OCI-M1 (cell line): ENCODE measurements at regions not wholly inside any gene's neighbourhood (a gene's known extent, or its start where the extent isn't known, plus 50 kb on each side); places are given as distances from the start of the nearest gene placed in this dataset.

Experiments
- DNase-seq: peaks from one replicate; lab custom pipeline; 2025; lab: John Stamatoyannopoulos, UW

DNA sequence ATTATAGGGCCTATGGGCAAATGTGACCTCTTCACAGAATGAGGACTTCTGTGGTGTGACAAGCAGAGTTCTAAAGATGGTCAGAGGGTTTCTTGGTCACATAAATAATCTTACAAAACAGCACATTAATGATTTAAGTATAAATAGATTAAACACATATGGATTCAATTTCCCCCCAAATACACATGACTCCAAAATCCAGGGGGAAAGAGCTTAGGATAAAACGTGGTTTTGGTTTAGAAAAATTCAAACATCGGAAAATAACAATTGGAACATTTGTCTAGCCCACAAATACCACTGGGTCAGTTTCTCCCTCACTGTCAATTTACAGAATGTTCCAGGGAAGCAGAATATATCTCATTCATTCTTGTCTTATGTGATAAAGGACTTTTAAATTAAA is 283.1 kb downstream of the COG6 start:
- no peak for DNase-seq

DNA sequence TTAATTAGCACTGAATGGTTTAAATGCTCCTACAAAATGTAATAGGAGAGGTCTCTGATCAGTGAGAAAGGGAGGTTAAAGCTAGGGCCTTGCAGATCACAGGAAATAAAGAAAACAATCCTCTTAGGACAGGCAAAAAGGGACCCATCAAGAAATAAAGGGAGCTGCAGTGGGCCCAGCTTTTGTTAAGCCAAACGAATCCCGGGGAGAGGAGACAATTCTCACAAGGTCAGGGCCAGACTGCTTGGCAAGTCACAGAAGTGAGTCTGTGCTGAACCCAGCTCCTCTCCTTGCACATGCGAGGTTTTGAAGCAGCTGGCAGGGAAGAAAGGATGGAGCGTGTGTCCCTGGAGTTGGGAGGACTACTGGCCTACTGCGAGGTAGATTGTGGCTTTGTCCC is 285.8 kb downstream of the COG6 start:
- DNase-seq, result no peak

DNA sequence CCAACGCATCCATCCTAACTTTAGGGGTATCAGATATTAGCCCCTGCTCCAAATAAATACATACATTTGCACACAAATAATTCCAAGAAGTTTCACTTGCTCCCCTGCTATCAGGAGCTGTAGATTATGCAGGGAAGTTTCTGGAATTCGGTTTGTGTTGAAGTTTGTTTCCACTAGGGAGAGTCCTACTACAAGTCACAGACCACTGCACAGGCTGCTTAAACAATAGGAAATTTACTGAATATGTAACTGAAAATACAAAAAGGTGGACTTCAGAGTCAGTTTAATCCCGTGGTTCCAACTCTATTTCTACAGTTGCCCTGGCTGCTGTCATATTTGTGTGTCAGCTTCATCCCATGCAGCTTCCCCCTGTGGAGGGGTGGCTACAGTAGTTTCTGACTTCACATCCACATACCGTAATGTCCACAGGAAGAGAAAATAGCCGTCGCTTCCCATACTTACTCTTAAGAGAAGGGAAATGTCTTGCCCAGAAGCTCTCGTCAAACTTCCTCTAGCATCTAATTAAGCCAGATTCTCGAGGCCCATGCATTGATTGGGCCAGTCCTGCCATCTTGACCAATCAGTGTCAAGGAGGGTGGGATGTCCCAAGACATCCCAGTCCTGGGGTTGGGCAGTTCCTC is 286.6 kb downstream of the COG6 start:
- DNase-seq, result no peak

DNA sequence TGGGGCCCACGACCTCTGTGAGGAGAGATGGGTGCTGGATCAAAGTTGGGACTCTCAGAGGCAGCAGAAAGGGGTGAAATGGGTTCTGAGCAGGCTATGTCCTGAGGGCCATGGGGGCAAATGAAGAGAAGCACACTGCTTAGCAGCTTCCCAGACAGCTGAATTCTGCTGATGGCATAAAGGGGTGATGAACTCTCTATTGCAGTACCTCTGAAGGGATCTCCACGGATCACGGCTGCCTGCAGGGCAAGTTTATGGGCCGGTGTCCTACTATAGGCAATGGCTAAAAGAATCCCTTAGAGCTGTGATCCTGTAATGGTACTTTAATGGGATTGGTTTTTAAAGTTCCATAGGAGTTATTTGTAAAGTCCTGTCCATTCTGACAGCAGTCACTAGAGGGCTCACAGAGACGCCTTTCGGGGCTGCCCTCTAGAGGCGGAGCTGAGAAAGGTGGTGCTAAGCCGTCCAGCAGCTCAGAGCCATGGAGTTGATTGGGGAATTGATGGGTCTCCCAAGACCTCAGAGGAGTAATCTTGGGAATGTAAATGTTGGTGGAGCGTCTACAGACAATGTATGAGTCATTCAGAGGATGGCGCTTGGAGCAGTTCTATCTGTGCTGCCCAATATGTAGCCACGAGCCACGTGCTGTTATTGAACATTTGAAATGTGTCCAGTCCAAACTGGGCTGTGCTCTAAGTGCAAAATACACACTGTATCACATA is 287.3 kb downstream of the COG6 start:
- DNase-seq, result peak; percentile 86

DNA sequence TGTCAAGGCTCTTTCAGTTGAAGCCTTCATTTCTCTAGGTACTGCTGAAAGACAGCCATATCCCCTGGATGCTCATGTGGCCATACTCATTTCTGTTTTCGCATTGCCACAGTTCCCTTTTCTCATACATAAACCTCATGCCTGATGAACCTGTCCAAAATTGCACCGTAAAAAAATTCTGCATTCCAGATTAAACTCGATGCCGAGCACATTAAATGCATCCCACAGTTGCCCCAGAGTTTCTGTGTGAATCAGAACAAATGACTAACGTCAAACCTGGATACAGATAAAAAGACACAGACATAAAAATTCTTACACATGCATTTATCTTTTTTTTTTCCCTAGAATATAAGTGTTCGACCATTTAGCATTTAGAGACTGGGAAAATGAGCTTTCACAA is 288.2 kb downstream of the COG6 start:
- no peak for DNase-seq

DNA sequence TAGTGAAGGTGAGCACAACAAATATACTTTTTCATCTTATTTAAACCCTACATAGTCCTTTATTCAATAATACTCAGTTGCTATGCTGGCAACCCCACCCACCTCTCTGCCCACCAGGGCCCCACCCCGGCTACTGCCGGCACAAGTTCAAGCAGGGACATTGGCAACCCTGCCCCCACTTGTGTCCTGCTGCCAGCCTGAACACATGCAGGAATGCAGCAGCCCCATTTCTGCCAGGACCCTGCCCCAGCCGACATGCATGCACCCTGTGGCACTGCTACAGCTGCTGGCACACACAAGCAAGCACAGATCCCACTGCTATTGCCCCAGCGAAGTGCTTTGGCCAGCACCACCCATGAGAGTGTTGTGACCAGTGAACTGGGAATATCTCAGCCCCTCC is 289.8 kb downstream of the COG6 start:
- no peak for DNase-seq

DNA sequence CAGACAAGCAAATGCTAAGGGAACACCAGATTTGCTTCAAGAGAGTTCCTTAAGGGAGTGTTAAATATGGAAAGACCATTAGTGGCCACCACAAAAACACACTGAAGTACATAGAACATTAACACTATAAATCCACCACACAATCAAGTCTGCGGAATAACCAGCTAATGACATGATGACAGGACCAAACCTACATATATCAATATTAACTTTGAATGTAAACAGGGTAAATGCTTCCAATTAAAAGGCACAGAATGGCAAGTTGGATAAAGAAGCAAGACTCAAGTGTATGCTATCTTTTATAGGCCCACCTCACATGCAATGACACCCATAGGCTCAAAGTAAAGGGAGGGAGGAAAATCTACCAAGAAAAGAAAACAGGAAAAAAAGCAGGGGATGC is 291.3 kb downstream of the COG6 start:
- DNase-seq, result no peak

DNA sequence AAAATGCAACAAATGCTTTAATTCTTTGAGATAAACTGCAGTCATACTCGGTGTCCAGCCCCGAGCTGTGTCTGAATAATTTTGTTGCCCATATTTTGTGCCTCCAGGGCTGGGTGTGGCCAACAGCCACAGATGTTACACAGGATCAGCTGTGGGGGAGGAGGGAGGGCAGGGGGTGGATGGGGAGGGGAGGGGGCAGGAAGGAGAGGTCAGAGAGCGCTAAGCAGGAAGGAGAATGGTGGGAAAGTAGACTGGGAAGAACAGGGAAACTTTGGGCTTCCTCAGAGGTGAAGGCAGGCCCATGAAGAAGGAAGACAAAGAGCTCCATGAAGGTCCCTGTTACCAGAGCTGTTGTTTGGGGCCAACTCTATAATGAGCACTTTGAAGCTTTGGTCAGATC is 295.8 kb downstream of the COG6 start:
- no peak for DNase-seq

DNA sequence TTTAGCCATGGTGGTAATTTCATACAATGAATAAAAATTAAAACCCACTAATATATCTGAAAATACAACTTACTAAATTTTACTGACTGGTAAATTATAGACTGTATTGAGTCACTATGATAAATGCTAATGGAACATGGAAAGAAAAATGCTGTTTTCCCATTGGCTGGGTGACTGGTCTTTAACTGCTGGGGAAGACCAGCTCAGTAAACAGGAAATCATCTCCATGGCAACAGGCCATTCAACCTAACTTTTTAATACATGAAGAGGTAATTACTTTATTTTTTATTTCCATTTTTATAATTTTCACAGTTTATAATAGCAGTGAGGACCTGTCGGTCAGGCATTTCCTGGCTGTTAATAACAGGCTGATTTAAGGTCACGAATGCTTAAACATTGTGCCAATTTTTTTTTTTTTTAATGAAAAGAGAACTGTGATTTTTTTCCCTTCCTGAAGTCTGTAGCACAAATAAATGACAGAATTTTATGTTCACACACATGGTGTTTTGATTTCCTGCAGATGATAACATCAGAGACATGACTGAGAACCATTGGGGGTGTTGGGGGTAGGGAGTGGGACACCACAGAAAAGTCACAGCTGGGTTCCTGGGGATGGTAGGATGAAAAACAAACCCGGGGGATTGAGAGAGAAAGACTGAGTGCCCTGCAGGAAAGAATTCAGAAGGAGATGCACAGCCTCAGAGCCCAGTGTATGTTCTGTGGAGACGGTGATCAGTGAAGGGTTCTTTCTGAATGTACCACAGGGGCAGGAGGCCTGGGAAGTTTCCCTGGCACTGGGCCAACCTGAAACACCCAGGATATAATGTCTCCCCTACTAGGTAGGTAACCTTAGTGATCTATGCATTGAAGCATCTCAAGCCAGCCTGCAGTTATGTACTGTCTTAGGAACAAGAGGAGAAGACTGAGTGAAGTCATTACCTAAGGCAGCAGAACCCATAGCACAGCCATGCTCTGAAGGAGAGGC is 297.1 kb downstream of the COG6 start:
- DNase-seq, result no peak

DNA sequence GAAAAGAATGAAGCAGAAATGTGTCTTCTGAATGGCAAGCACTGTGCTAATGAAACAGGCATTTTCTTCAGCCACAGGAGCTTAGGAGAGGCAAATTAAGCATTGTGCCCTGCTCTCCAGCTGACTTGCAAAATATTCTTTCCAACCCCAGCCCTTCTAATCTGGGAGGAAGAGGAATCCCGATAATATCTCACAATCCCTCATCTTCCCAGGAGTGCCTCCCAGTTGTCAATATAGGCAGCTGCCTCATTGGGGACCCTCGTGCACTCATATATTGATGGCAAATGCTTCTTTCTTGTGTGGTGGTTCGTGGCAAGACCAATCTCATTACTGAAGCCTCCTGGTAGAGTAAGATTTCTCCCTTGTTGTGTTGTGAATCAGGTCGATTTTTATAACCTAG is 299.0 kb downstream of the COG6 start:
- DNase-seq, result no peak

DNA sequence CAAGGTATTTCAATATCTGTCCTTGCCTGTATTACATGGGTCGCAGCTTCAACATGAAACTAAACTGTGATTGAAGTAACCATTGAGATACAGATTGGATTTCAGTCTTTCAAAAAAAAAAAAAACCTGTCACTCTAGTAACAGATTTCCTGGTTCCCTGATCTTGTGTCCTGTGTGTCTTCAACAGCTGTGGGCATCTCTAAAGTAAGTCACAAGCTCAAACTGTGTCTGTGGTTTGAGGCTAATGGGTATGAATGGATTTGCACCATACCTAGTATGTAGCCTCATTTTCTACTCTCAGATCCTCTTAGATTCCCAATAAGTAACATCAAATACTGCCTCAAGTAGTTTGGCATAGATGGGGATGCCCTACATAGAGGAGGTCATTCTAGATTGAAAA is 300.1 kb downstream of the COG6 start:
- DNase-seq, result no peak

DNA sequence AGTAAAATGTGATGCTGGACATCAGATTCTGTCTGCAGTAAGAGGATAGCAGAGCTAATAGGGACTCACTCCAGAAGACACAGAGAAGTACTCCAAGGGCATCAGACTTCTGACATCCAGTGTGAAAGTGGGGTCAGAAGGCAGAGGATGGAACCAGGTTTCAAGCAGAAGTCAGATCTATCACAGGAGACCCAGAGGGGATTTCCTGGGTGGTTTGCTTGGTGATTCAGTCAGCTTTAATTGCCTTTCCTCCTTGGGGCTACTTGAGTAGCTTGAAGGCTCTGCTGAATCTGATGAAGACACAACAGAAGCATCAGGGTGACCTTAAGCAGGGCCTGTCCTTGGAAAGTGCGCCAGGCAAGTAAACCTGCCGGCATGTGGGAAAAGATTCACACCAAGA is 300.6 kb downstream of the COG6 start:
- no peak for DNase-seq

DNA sequence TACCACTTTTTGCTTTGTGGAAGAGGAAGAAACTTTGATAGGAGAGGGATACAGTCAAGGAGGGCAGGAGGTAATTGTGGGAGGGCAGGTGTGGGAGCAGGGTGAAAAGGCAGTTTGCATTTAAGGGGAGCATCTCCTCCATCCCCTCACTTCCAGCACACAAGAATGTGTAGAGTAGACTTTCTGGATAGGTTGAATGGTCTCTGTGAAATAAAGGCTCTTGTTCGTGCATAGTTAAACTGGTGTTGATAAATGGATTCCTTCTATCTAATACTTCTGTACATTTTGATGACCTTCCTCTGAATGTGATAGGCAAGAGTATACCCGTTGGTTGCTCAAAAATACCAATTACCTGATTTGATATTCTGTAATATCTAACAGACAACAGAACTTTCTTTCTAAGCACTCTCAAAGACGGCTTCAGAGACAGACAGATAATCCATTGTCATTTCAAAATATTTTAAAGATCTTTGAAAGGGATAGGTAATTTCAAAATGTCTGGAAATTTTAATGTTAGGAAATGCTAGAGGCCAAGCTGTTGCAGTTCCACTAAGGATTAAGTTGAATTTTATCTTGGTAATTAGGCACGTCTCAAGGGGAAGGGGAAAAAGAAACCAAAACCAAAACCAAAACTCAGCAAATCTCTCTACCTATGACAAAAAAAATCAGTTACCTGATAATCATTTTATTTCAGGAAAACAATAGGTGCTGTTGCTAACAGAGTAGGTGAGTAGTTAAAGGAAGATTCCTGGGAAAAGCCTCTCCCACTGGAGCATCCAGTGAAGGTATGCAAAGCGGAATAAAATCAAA is 302.6 kb downstream of the COG6 start:
- peak; percentile 50 for DNase-seq

DNA sequence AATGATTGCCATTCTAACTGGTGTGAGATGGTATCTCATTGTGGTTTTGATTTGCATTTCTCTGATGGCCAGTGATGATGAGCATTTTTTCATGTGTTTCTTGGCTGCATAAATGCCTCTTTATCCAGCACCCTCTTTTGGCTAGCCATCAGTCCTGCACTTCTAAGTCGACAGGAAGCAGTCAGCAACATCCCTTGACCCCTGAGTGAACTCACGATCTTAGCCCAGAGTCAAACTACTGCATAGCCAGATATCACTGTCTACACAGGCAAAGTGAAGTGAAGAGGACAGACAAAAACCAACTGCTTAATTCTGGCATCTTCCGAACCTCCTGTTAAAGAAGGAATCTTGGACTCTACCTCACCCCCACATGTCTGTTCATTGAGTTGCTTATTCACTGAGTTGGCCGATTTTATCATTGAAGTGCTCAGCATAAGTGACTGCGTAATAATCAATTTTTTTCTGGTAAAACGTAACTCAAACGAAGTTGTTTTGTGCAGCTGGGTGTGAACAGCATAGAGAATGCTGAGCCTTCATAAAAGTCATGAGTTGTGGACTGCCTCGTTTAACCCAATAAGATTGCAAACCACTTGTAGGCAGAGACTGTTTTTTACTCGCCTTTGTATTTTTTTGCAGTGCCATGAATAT is 304.2 kb downstream of the COG6 start:
- no peak for DNase-seq

DNA sequence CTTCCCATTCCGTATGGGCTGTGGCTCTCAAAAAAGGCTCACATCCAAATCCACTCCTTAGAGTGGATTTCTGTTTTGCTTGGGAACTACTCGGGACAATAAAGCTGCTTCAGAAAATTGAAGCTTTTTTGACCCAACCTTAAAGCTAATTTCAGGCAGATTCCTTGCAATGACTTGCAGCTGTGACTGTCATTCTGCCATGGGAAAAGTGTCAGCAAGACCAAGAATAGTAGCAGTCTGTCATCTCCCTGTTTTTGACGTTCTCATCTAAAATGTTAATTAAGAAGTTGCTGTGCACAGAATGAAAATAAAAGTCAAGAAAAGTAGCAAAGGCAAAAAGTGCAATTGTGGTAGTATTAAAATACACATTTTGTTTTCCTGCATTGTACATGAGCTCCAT is 304.7 kb downstream of the COG6 start:
- no peak for DNase-seq

DNA sequence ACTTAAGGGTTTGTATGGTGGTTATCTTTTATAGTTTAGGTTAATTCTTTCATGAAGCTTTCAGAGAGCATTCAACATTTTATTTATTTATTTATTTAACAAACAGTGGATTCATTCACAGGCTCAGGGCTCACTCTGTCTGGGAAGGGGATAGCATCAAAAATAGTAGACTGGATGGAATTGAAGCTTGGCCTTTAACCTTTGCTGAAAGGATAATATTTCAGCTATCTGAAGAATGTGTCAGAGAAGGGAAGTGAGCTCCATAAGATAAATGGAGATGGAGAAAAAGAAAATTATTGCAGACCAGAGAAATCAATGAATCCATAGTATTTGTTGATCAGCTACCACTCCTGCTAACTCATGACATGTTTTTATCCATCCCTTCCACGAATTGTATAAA is 305.6 kb downstream of the COG6 start:
- DNase-seq, result no peak

DNA sequence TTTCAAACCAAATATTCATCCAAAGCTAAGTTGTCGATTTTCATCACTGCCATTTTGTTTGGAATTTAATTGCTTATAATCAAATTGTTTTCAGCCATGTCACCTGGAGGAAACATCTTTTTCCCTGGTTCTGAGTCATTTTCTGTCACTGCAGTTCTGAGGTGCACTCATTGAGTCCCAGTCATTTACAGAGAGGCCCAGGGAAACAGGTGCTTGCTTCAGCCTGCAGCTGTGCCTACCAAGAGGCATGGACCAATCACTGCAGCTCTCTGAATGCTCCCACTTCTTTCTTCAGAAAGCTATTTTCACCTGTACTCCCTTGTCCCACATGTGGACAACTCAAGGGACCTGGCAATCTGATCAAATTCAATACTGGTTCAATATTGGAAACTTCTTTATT is 308.1 kb downstream of the COG6 start:
- no peak for DNase-seq

DNA sequence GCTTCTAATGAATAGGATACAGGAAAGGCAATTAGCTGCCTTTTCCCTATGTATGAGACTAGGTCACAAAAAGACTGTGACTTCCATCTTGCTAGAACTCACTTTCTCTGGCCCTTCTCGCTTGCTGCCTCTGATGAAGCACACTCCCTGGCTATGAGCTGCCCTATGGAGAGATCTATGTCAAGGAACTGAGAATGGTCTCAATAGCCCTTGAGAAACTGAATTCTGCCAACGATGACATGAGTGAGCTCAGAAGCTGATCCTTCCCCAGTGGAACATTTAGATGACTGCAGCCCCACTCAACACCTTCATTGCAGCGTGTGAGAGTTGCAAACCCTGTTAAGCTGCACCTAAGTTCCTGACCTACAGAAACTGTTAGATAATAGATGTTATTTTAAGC is 309.8 kb downstream of the COG6 start:
- DNase-seq, result no peak

DNA sequence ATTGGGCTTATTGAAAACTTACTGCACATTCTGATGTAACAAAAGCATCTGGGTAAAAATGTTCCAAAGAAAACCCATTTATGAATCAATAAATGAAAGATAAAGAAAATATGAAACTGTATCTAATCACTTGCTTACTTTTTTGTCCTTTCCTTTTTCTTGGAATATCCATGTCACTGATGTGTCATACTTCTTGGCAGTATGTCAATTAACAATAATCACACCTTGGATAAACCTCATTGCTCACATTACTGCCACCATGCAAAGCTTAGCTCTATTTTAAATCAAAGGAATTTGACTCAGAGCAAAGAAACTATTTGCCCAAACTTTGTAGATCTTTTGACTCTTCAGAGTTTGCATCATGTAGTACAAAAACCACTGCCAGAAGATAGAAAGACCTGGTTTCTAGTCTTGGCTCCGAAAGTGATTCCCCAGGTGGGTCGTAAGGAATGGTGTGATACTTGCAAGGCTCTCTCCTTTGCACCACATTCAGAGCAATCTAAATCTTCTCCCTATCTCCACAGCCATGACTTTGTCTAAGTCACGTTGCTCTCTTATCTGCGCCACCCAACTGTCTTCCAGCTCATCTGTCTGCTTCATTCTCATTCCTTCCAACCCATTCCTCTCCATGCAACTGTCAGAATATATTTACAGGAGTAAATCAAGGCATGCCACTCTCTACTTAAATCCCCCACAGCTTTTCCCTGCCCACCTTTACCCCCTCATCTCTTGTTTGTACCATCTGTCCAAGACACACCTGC is 311.9 kb downstream of the COG6 start:
- peak; percentile 56 for DNase-seq

DNA sequence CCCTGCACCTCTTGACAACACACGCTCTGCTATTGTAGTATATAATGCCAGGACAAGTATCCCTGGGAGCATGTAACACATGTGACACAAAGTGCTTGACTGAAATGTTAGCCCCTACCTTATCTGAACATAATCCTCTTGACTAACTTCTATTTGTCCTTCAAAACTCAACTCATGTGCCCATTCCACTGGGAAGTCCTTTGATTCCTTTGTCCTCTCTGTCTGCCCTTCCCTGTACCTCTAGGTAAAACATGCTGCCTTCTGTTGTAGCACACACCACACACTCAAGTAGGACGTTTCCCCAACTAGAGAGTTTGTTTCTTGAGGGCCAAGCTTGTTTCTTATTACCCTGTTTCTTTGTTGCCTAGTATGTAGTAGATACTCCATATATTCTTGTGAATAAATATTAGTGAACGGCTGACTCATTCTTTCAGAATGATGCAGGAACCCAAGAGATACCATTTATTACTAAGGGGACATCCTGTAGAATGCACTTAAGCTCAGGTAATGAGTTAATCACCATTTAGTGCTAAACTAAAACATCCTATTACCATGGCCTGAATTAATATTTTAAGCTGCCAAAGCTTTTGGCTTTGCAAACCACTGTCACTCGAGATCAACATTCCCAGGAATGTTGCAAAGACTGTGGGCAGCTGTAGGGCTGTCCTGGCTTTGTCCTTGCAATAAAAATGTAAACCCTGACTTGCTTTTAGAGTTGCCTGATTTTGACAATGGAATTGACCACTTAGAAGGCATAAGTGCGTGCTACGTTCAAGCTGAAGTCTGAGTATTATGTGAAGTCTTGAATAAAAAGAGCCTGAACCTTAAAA is 313.4 kb downstream of the COG6 start:
- no peak for DNase-seq
